CD4-positive, alpha-beta T cell treated with Interleukin-6 at 100 ng/mL for 8 hours (primary cell): ENCODE measurements at regions not wholly inside any gene's neighbourhood (a gene's known extent, or its start where the extent isn't known, plus 50 kb on each side); places are given as distances from the start of the nearest gene placed in this dataset.

Source experiments
- DNase-seq: peaks from one replicate; pipeline ENCODE4 v3.0.0-alpha.2; 2020; ENCODE audit warnings: mixed read lengths, low spot score

GRCh38 chr5:175168882-175169507, 275.0 kb downstream of the DRD1 start:
- no peak for DNase-seq

GRCh38 chr5:175166026-175166425, 278.0 kb downstream of the DRD1 start:
- no peak for DNase-seq

GRCh38 chr5:175163586-175164275, 280.3 kb downstream of the DRD1 start:
- no peak for DNase-seq

GRCh38 chr5:175162036-175162435, 281.9 kb downstream of the DRD1 start:
- DNase-seq: no peak

GRCh38 chr5:175159956-175160355, 284.0 kb downstream of the DRD1 start:
- DNase-seq: no peak

- no peak for DNase-seq
Measured at GRCh38 chr5:175148636-175149172, 295.3 kb downstream of the DRD1 start.

- DNase-seq: no peak
Measured at GRCh38 chr5:175146733-175147132, 297.2 kb downstream of the DRD1 start.

GRCh38 chr5:175141421-175141820, 302.6 kb downstream of the DRD1 start:
- DNase-seq: no peak

- no peak for DNase-seq
Measured at GRCh38 chr5:175133185-175133584, 310.8 kb downstream of the DRD1 start.

GRCh38 chr5:175131432-175131831, 312.6 kb downstream of the DRD1 start:
- no peak for DNase-seq

- no peak for DNase-seq
Measured at GRCh38 chr5:175129619-175130018, 314.4 kb downstream of the DRD1 start.

GRCh38 chr5:175129121-175129520, 314.9 kb downstream of the DRD1 start:
- DNase-seq: no peak

- DNase-seq: no peak
Measured at GRCh38 chr5:175124821-175125220, 319.2 kb downstream of the DRD1 start.

GRCh38 chr5:175124251-175124813, 319.6 kb downstream of the DRD1 start:
- DNase-seq: no peak

GRCh38 chr5:175123542-175123941, 320.4 kb downstream of the DRD1 start:
- DNase-seq: no peak

GRCh38 chr5:175121457-175121856, 322.5 kb downstream of the DRD1 start:
- no peak for DNase-seq

- no peak for DNase-seq
Measured at GRCh38 chr5:175120412-175120811, 323.6 kb downstream of the DRD1 start.

GRCh38 chr5:175118700-175119309, 325.2 kb downstream of the DRD1 start:
- no peak for DNase-seq

- DNase-seq: no peak
Measured at GRCh38 chr5:175116466-175117048, 327.4 kb downstream of the DRD1 start.

- DNase-seq: no peak
Measured at GRCh38 chr5:175115831-175116230, 328.2 kb downstream of the DRD1 start.

- no peak for DNase-seq
Measured at GRCh38 chr5:175113947-175114346, 330.0 kb downstream of the DRD1 start.

GRCh38 chr5:175109058-175109755, 334.8 kb downstream of the DRD1 start:
- no peak for DNase-seq
